SHP77 (cell line): ENCODE measurements at regions not wholly inside any gene's neighbourhood (a gene's known extent, or its start where the extent isn't known, plus 50 kb on each side); places are given as distances from the start of the nearest gene placed in this dataset.
"Not testable (repeated sequence)": the region's sequence is repeated elsewhere in the genome, so short reads cannot be mapped to it uniquely, and the experiment has no call there.

ENCODE experiments used
- DNase-seq, 2 experiments: peaks; one replicate each; lab custom pipeline; 2025; lab: John Stamatoyannopoulos, UW

DNA sequence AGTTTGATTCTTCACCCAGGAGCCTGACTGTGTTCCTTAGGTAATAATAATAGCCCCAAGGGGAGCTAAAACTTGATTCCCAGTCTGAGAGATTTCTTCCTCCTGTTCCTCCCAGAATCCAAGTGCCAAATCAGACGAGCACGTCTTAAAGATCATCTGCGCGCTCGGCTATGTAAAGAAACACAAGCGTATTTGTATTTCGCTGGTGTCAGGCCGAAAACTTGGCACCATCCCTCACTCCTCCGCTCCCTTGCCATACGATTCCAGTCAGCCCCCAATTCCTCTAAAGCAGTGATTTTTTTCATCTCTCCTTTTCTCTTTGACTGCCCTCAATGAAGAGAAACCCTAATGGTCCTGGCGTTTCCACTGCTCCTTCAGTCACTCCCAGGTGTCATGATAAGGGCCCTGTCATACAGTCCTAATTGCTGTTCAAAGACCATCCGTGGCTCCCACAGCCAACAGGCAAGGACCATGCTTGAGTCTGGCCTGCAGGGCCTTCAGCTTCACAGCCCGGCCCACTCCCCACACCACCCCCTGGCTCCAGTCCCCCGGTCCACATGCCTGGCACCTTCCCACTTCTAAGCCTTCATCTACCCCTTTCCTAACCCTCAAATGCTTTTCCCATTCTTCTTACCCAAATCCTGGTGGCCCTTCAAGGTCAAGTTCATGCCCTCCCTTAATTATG lies 130.8 kb upstream of the ID2 start:
- DNase-seq = no peak

DNA sequence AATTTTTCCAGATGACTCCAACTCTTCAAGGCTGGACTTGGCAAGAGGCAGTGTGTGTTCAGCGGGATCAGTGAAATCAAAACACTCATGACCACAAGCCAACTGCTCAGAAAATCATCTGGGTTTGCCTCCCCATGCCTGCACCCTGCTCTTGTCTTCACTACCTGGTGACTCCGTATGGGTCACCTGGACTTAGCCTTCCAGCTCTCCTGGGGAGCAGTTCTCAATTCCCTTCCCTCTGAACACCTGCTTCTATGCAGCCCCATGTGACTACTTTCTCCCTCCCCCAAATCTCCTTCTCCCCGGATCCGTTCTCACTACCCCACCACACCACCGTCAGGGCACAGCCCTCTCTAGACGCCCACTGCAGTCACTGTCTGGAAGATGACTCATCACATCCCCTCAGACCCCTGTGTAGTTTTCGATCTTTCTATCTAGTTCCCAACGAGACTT lies 130.2 kb upstream of the ID2 start:
- DNase-seq = no peak

DNA sequence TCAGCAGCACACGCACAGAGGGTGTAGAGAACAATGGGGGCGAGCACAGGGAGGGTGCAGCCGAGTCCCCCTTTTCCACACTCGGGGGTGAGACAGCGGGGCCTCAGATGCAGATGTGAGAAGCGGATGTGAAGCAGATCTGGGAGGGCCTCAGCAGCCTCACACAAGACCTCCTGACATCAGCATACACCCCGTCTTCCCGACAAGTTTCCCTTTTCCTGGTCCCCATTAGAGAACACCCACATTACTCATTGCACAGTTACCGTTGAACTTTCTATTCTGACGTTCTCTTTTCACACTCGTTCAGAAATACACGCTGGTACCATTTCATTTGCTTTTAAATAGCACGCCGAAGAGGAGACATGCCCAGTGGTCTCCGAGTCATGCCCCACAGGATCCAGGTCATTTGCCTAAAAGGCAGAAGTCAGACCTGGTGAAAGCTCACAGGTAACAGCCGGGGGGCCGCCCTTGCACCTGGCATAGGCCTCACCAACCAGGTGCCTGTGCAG lies 129.5 kb upstream of the ID2 start:
- no peak for DNase-seq

DNA sequence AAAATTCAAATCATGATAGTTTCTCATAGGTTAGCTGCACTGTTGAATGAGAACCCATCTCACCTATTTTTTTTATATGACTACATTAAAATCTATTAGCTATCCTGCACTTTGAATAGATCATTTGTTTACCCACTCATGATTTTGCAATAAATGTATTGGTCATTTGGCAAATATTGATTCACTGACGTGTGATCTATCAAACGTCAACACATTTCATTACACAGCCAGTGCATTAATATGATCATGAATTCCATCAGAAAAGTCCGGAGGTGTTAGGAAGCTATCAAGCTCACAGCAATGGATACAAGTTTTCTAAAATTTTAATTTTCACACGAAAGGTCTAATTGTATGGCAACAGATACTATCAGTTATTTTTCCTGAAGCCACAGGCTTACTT lies 128.2 kb upstream of the ID2 start:
- no peak for DNase-seq

DNA sequence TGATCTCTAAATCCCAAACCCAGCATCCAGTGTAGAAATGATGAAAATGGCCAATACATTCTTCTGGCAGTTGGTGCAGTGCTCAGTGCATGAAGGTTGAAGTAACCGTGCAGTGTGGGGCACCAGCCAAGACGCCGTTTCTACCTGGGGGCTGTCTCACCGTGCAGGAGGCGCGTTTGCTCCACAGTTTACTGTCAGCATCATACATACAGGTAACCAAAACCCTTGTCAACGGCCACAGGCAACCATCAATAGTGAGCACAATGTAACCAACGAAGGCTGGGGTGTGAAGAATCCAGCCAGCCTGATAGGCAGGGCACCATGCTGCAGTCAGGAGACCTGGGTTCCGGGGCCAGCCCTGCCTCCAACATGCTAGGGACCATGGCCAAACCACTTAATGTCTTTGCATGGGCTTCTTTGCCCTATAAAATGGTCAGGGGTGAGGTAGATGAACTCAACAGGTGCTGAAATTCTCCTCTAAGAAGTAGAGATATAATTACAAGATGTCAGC lies 127.5 kb upstream of the ID2 start:
- no peak for DNase-seq

DNA sequence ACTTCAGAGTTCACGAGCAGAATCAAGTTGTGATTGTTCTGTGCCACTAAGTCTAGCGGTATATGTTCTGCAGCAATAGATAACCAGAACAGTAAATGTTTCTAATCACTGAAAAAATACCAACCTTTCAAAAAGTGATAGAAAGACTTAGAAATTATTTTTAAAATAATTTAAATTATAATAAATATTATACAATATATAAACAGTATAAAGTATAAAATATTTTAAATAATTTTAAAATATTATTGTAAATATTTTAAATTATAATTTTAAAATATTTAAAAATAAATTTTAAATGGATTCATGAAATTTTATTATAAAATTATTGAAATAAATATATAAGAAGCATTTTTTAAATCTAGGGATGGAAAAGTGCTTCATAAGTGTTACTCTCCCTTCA lies 126.3 kb upstream of the ID2 start:
- DNase-seq = no peak

DNA sequence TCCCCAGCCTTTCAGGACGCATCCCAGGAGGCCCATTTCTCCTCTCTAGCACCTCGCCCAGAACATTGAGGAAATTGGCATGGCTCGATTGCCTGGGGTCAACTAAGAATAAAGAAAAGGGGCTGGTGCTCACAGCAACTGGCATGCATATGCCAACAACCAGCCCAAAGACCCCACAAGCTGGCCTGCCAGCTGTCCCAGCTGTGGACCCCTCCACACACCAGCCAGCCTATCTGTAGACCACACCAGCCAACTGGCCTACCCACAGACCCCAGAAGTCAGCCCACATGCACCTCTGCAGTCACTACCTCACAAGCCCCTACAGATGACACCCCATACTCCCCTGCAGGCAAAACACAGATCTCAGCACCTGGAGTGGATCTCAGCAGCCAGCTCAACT lies 123.8 kb upstream of the ID2 start:
- no peak for DNase-seq

DNA sequence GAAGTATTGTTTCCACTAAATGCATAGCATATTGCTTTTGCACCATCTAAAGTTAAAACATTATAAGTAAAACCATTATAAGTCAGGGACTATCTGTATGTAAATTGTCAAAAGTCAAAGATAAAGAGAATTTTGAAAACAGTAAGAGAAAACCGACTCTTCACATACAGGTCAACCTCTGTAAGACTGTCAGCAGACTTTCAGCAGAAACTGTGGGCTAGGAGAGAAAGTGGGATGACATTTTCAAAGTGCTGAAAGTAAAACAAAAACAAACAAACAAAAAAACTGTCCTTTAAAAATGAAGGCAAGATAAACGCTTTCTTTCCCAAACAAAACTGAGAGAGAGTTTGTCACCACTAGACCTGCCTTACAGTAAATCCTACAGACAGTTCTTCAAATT lies 122.9 kb upstream of the ID2 start:
- DNase-seq = no peak

DNA sequence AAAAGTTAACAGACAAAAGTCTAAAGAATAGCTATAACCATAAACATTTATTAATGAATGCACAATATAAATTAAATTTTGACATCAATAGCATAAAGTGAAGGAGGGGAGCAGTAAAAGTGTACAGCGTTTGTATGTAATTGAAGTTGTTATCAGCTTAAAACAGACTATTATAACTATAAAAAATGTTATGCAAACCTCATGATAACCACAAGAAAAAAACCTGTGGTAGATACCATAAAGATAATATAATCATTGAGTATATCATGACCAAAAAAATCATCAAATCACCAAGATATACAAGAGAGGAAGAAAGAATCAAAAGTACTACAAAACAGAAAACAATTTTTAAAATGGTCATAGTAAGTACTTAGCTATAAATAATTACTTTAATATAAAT lies 122.1 kb upstream of the ID2 start:
- no peak for DNase-seq

DNA sequence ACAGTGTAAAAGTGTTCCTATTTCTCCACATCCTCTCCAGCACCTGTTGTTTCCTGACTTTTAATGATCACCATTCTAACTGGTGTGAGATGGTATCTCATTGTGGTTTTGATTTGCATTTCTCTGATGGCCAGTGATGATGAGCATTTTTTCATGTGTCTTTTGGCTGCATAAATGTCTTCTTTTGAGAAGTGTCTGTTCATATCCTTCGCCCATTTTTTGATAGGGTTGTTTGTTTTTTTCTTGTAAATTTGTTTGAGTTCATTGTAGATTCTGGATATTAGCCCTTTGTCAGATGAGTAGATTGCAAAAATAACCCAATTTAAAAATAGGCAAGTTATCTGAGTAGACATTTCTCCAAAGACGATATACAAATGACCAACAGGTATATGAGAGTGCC lies 120.2 kb upstream of the ID2 start:
- not testable (repeated sequence) for DNase-seq

DNA sequence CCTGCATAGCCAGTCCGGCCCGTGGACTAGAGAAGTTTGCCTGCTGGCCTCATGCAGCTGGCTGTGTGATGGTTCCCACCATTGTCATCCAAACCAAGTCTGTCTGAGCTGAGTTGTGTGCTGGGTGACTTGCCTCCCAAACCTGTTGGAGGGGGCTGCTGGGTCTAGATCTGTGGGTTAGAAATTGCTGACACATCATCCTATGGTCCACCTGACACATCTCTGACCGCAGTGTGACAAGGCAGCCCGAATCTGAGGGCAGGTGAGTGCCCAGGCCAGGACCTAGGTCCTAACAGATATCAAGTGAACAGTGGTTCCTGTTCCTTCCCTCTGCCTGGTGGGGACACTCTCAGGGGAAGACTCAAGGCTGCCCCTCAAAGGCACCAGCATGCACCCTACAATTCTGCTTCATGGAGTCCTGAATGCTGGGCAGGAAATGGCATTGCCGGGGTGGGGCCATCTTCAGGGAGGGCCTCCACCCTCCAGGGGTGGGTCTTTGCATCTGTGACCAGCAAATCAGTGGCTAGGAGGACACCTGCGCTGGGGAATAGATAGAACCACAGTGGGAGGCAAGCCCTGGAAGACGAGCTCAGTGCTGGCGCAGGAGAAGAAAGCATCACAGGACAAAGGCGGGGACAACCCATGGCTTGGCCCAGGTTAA lies 117.9 kb upstream of the ID2 start:
- DNase-seq = no peak

DNA sequence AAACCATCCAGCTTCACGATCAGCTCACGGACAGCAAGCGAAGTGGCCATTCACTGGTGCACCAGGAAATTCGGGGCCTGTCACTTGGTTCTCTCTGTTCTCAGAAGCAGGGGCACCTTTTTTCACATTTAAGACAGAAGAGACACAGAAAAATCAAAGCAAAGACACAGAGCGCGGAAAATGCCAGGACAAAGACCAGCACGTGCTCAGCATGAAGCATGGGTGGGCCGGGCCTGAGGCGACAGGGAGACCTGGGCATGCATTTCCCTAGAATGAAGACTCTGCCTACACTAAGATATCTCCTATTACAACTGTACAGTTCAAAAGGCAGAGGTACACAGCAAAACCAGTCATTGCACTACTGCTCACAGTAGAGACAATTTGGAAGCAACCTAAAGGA lies 117.4 kb upstream of the ID2 start:
- no peak for DNase-seq

DNA sequence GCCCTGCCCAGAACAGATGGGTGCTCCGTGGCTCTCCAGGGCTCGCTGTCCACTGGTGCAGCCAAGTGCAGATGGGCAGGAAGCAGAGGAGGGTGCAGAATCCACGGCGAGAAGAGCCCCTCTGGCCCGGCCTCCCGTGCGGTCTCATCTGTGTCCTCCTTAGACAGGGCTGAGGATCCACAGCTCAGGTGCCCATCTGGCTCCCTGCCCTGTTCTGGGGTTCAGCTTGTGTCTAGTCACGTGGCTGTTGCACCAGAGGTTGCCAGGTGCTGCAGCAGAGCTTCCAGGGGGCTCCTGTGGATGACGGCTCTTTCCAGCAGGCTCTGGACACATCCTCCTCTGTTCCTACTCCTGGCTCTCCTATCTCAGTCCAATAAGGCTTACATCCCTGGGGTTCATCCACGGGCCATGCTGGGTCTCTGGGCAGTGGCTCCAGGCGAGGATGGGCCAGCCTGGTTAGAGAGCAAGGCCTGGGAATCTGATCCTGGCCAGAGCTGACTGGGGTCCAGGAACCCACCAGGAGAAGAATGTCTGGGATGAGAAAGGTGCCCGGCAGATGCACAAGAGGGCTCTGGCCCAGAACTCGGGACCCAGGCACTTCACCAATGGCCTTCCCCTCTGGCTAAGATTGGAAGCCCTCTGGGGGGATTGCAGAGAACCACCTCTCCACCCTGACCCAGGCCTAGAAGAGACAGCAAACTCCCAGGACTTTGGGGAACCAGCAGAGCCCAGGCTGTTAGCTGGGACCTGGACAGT lies 116.3 kb upstream of the ID2 start:
- no peak for DNase-seq

DNA sequence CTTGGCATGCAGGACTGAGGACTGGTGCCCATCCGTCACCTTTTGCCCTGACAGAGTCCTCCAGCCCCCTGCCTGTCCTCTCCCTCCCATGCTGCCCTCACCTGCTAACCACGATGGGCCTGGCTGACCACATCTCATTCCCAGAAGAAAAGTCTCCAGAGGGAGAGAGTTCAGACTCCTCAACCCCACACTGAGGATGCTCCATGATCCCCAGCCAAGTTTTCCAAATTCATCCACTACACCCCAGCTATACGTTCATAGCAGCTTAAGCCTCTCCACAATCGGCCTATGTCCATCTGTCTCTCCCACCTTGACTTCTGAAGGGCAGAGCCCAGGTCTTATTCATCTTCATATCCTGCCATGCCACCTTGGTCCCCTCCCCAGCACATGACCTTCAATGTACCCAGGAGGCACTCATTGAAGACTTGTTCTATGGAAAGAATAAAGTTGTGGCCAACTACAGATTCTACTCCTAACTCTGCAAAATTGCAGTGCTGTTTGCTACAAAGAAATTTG lies 115.6 kb upstream of the ID2 start:
- no peak for DNase-seq

DNA sequence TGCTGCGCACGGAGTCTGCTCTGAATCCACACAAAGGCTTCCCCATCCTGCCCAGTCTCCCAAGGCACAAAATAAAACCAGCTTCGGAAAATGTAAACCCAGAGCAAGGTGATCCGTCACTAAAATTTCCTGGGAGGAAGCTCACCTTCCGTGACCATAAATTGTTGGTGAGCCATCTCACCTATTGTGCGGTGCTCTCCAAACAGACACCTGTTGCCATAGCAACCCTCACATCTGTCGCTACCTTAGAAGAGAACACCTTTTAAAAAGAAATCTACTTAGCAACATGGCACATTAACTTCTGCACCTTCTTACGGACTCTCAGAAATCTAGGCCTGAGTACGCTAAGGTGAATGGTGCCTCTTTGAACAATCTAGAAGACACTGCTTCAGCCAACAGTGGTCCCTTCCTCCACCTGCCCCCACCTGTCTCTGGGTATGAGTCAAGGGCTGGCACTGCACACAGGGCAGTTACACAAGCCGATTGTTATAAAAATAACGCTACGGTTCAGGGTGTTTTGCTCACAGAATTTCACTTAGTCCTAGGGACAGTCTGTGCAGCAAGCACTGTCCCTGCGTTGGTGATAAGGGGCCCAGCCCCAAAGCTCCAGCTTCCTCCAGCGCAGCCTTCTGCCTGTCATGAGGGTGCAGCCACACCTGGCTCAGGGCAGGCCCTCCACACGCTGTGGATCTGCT lies 114.9 kb upstream of the ID2 start:
- no peak for DNase-seq

DNA sequence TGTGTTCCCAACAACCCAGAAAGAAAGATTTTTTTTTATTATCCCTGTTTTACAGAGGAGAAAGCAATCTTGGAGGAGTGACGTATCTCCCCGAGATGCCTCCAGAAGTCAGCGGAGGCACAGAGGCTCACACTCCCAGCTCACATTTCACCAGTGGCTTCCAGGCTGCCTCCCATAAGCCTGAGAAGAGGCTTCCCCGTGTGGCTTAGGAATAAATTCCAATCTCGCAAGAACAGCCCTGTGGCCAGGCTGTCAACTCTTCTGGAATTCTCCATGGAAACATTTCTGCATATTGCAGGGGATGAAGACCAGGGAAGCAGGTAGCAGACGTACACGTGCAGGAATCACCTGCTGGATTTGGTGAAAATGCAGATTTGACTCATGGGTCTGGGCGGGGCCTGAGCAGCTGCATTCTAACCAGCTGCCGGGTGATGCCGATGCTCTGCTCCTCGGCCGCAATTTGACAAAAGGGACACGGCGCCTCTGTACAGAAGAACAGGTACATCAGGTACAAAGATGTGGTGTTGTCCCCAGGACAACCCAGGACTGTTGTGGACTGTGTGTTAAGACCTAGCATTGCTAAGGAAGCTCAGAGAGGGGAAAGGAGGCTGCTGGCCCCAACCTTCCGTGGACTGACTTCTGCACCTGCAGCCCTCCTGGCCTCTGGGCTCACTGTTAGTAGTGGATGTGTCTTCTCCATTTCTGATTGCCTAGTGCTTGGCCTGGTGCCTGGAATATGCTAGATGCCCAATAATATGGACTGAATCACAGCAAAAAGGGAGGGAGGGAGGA lies 114.2 kb upstream of the ID2 start:
- peak; percentile 40 to 47 for DNase-seq

DNA sequence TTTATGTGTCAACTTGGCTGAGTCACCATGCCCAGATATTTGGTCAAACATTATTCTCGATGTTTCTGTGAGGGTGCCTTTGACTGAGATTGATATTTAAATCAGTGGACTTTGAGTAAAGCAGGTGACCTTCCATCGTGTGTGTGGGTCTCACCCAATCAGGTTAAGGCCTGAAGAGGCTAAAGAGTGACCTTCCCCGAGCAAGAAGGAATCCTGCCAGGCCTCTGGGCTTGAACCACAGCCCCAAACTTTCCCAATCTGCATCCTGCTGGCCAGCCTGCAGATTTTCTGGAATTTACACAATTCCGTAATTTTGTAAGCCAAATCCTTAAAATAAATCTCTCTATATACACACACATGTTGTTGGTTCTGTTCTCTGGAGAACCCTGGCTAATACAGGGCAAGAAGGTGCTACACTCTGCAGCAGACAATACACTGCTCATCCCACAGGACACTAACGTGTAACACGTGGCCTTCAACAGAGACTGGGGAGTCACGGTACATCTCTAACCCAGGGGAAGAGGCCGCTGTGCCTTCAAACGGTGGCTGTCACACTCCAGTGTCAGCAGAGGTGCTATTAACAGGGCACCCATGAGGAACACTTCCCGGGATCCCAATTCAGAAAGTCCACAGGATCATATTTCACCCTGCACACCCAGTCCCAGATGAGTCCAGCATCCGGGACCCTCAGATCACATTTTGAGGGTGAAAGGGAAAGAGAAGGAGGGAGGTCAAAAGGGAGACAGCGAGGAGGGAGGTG lies 113.1 kb upstream of the ID2 start:
- DNase-seq = no peak

DNA sequence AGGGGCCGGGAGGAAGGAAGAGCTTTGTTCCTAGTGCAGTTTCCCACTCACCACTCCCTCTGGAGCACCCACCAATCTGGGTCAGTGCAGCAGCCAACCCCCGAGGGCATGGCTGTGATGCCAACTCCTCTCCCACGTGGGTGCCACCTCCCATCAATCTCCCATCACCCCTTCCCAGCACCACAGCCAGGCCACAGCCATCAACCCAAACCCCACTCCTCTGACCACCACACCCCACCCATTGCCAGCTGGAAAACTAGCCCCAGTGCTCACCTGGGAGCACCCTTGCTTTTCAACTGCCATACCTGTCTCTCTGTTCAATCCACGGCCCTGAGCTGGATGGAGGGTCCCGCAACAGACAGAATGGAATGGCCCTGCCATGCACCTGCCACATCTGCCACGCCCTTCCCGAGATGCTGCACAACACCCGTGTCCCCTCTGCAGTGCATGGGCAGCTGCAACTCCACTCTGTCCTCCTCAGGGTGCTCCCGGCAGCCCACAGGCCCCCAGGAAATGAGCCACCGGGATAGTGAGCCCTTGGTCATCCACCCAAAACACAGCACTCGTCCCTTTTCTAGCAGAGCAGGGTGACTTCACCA lies 112.4 kb upstream of the ID2 start:
- DNase-seq = no peak

DNA sequence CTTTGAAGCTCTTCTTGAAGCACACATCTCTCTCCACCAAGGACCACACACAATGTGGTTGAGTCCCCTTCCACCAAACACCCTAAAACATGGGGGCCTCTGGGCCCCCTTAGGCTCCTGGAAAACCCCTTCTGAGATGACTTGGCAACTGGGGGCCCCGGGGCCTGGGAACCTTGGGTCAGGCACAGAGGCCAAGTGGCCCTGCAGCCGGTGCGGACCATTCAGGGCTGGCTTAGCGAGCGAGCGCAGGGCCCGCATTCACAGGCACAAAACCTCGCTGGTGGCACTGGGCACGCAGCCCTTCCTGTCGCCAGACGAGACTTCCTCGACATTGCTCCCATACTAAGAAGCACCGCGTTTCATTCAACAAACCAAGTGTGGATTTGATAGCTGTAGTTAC lies 111.2 kb upstream of the ID2 start:
- no peak for DNase-seq

DNA sequence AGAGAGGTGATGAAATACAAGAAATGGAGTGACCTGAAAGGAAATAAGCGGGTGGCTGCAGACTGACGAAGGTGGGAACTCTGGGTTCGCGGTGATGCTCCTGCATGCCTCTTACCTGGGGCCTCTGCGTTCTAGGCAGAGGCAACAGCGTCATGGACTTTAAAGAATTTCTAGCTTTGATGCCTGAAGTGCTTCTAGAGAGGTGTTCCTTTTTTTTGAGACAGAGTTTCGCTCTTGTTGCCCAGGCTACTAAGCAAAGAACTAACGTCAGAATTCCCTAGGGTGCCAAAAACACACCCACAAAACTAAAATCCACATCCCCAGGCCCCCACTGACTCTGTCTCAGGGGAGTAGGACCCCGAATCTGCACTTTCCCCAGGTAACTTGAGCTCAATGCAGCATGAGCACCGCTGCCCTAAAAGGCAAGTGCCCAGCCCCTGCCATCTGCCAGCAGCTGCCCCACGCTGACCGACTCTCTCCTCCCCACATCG lies 110.5 kb upstream of the ID2 start:
- no peak for DNase-seq
